ENCODE measurements at regions not wholly inside any gene's neighbourhood (a gene's known extent, or its start where the extent isn't known, plus 50 kb on each side); places are given as distances from the start of the nearest gene placed in this dataset.
"Not testable (repeated sequence)": the region's sequence is repeated elsewhere in the genome, so short reads cannot be mapped to it uniquely, and the experiment has no call there.

GRCh38 chrY:10627116-10627515 is 1099.4 kb downstream of the TSPY10 start:
- CTCF ChIA-PET = no interaction called here
- POLR2A ChIA-PET = no interaction called here

GRCh38 chrY:10648813-10649212 is 1121.1 kb downstream of the TSPY10 start:
- H3K4me3 ChIP-seq (ENCODE audit: low read length); H3K27me3 ChIP-seq (ENCODE audit: insufficient read depth, low read length, poor library complexity, severe bottlenecking); H3K27ac Mint-ChIP-seq; H3K36me3 ChIP-seq (ENCODE audit: insufficient read depth, low read length); H3K4me1 Mint-ChIP-seq; H3K27ac ChIP-seq (ENCODE audit: low read depth, low read length); H3K36me3 Mint-ChIP-seq; CTCF ChIA-PET; DNase-seq; H3K4me3 Mint-ChIP-seq; H3K4me1 ChIP-seq (ENCODE audit: insufficient read depth, low read length); POLR2A ChIA-PET; H3K9me3 ChIP-seq (ENCODE audit: low read length); H3K27me3 Mint-ChIP-seq: not testable (repeated sequence)
- H3K9me3 Mint-ChIP-seq = peaks cover 0 to 18% (median 13%) of the 10 kb centered on the region in 5 donors

More at GRCh38 chrY:10627116-10627515, 1099.4 kb downstream of the TSPY10 start:
- Histone ChIP-seq H3K4me1 (ENCODE audit: insufficient read depth, low read length) (no peaks in the 10 kb centered on the region), H3K27me3 (ENCODE audit: insufficient read depth, low read length, poor library complexity, severe bottlenecking) (no peaks in the 10 kb centered on the region), H3K36me3 (ENCODE audit: insufficient read depth, low read length) (no peaks in the 10 kb centered on the region), H3K4me3 (ENCODE audit: low read length) (no peak overlapping the region), H3K27ac (ENCODE audit: low read depth, low read length) (no peak overlapping the region), H3K9me3 (ENCODE audit: low read length) (no peaks in the 10 kb centered on the region)
- DNase-seq = peak in 1 of 5 donors; percentile 1
- Mint-ChIP-seq H3K27ac (no peak overlapping the region), H3K36me3 (peaks cover 0 to 1% (median 0%) of the 10 kb centered on the region in 3 donors), H3K4me1 (no peaks in the 10 kb centered on the region), H3K4me3 (no peak overlapping the region), H3K9me3 (peaks cover 0 to 7% (median 2%) of the 10 kb centered on the region in 5 donors), H3K27me3 (no peaks in the 10 kb centered on the region)

GRCh38 chrY:10657120-10657519 is 1129.4 kb downstream of the TSPY10 start:
- POLR2A ChIA-PET; DNase-seq; H3K4me3 ChIP-seq (ENCODE audit: low read length); CTCF ChIA-PET; H3K9me3 ChIP-seq (ENCODE audit: low read length); H3K27me3 Mint-ChIP-seq; H3K27ac Mint-ChIP-seq; H3K36me3 Mint-ChIP-seq; H3K27me3 ChIP-seq (ENCODE audit: insufficient read depth, low read length, poor library complexity, severe bottlenecking); H3K4me3 Mint-ChIP-seq; H3K36me3 ChIP-seq (ENCODE audit: insufficient read depth, low read length); H3K4me1 Mint-ChIP-seq; H3K27ac ChIP-seq (ENCODE audit: low read depth, low read length); H3K4me1 ChIP-seq (ENCODE audit: insufficient read depth, low read length): not testable (repeated sequence)
- peaks cover 0 to 55% (median 37%) of the 10 kb centered on the region in 5 donors for H3K9me3 Mint-ChIP-seq

- H3K36me3 Mint-ChIP-seq = no peaks in the 10 kb centered on the region
These were observed 1139.1 kb downstream of the TSPY10 start for GRCh38 chrY:10666785-10667184.

GRCh38 chrY:10686414-10686813 is 1158.7 kb downstream of the TSPY10 start:
- Histone ChIP-seq H3K27ac (ENCODE audit: low read depth, low read length) (no peak overlapping the region), H3K9me3 (ENCODE audit: low read length) (peaks cover 9% of the 10 kb centered on the region), H3K4me3 (ENCODE audit: low read length) (no peak overlapping the region), H3K36me3 (ENCODE audit: insufficient read depth, low read length) (no peaks in the 10 kb centered on the region), H3K27me3 (ENCODE audit: insufficient read depth, low read length, poor library complexity, severe bottlenecking) (no peaks in the 10 kb centered on the region), H3K4me1 (ENCODE audit: insufficient read depth, low read length) (no peaks in the 10 kb centered on the region)
- no peaks in the 10 kb centered on the region for H3K27me3 Mint-ChIP-seq
- H3K36me3 Mint-ChIP-seq = peaks cover 0 to 5% (median 0%) of the 10 kb centered on the region in 3 donors
- no peaks in the 10 kb centered on the region for H3K4me1 Mint-ChIP-seq
- DNase-seq = no peak
- CTCF ChIA-PET = no interaction called here
- POLR2A ChIA-PET = no interaction called here
- H3K27ac Mint-ChIP-seq = no peak overlapping the region
- H3K9me3 Mint-ChIP-seq = peaks cover 0 to 38% (median 26%) of the 10 kb centered on the region in 5 donors
- H3K4me3 Mint-ChIP-seq = no peak overlapping the region

More at GRCh38 chrY:10666785-10667184, 1139.1 kb downstream of the TSPY10 start:
- H3K9me3 ChIP-seq (ENCODE audit: low read length) = peaks cover 10% of the 10 kb centered on the region
- peaks cover 0 to 27% (median 16%) of the 10 kb centered on the region in 5 donors for H3K9me3 Mint-ChIP-seq
- ChIA-PET POLR2A (no interaction called here), CTCF (no interaction called here)
- no peaks in the 10 kb centered on the region for H3K36me3 ChIP-seq (ENCODE audit: insufficient read depth, low read length)
- no peak overlapping the region for H3K27ac ChIP-seq (ENCODE audit: low read depth, low read length)
- no peak overlapping the region for H3K27ac Mint-ChIP-seq
- no peaks in the 10 kb centered on the region for H3K4me1 ChIP-seq (ENCODE audit: insufficient read depth, low read length)
- no peak overlapping the region for H3K4me3 Mint-ChIP-seq
- no peaks in the 10 kb centered on the region for H3K27me3 ChIP-seq (ENCODE audit: insufficient read depth, low read length, poor library complexity, severe bottlenecking)
- DNase-seq = no peak
- no peak overlapping the region for H3K4me3 ChIP-seq (ENCODE audit: low read length)
- H3K4me1 Mint-ChIP-seq = no peaks in the 10 kb centered on the region
- H3K27me3 Mint-ChIP-seq = no peaks in the 10 kb centered on the region
